Calu3 (cell line): ENCODE measurements at regions not wholly inside any gene's neighbourhood (a gene's known extent, or its start where the extent isn't known, plus 50 kb on each side); places are given as distances from the start of the nearest gene placed in this dataset.

Experiments
- BruUV-seq: library from RNA; stranded (reverse); fragments of 400-500 nt; replicated peaks from 2 replicates; lab custom pipeline; 2021; lab: Mats Ljungman, UMichigan
- CTCF ChIA-PET: fragments of 300-600 bp; sonication (Branson Sonifier 250); formaldehyde crosslinking; loops from one replicate; lab custom pipeline; 2022; ENCODE audit warnings: antibody characterized with exemption; lab: Charles Lee
- DNase-seq: peaks from one replicate; pipeline ENCODE4 v3.0.0; 2022
- H3K27ac Mint-ChIP-seq: one replicate; pipeline ENCODE4 v1.8.0; 2022; ENCODE audit warnings: mixed read lengths; ENCODE audit not compliant: unreplicated experiment
- H3K27me3 Mint-ChIP-seq: one replicate; pipeline ENCODE4 v1.8.0; 2022; ENCODE audit warnings: mixed read lengths; ENCODE audit not compliant: unreplicated experiment
- H3K36me3 Mint-ChIP-seq: one replicate; pipeline ENCODE4 v1.8.0; 2022; ENCODE audit warnings: mild to moderate bottlenecking, moderate library complexity, mixed read lengths; ENCODE audit not compliant: insufficient read depth, unreplicated experiment
- H3K4me1 Mint-ChIP-seq: one replicate; pipeline ENCODE4 v1.8.0; 2022; ENCODE audit warnings: mild to moderate bottlenecking, low read depth, mixed read lengths; ENCODE audit not compliant: unreplicated experiment
- H3K4me3 Mint-ChIP-seq: one replicate; pipeline ENCODE4 v1.8.0; 2022; ENCODE audit warnings: mild to moderate bottlenecking, low read depth, moderate library complexity, mixed read lengths; ENCODE audit not compliant: unreplicated experiment
- H3K9me3 Mint-ChIP-seq: one replicate; pipeline ENCODE4 v1.8.0; 2022; ENCODE audit warnings: low read depth, mixed read lengths; ENCODE audit not compliant: unreplicated experiment
- intact Hi-C: fragments of 100-400 bp; cut with micrococcal nuclease; formaldehyde crosslinking; loops from one replicate; pipeline ENCODE4 v1.10.0; 2022; ENCODE audit not compliant: unreplicated experiment
- TF ChIP-seq, protein P1 (sequence below): fragments of 200-600 bp; IDR thresholded peaks from one replicate; pipeline ENCODE4 v1.8.0; 2022; ENCODE audit warnings: antibody characterized with exemption; ENCODE audit not compliant: unreplicated experiment

DNA sequence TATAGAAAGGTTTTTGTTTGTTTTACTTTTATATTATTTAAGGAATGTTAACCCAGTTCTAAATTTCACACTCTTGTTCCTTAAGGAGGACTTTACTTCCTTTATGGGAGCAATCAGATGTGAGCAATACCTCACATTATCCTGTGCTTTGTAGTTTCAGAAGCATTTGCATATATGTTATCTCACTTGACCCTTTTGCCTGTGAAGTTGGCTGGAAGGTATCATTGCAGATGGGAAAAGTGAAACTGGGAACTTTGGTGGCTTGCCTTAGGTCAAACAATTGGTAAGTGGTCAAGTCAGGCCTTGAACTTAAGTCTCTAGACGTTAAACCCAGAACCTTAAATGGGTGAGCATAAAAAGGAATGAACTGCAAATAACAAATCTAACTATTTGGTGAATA is 90.6 kb downstream of the AREG start:
- H3K27me3 Mint-ChIP-seq, result no peaks in the 10 kb centered on the region
- peak overlapping the region; percentile 99 for H3K27ac Mint-ChIP-seq
- TF ChIP-seq, protein P1, sequence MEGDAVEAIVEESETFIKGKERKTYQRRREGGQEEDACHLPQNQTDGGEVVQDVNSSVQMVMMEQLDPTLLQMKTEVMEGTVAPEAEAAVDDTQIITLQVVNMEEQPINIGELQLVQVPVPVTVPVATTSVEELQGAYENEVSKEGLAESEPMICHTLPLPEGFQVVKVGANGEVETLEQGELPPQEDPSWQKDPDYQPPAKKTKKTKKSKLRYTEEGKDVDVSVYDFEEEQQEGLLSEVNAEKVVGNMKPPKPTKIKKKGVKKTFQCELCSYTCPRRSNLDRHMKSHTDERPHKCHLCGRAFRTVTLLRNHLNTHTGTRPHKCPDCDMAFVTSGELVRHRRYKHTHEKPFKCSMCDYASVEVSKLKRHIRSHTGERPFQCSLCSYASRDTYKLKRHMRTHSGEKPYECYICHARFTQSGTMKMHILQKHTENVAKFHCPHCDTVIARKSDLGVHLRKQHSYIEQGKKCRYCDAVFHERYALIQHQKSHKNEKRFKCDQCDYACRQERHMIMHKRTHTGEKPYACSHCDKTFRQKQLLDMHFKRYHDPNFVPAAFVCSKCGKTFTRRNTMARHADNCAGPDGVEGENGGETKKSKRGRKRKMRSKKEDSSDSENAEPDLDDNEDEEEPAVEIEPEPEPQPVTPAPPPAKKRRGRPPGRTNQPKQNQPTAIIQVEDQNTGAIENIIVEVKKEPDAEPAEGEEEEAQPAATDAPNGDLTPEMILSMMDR, result no peak
- no peaks in the 10 kb centered on the region for H3K9me3 Mint-ChIP-seq
- BruUV-seq, result no TSS peak
- DNase-seq, result no peak
- H3K4me1 Mint-ChIP-seq, result peaks cover 42% of the 10 kb centered on the region
- CTCF ChIA-PET, result interaction anchor here (1.0 to 3.2 kb wide), 4 partner anchors 9 to 131 kb away, joined by 3 to 9 read pairs (median 3); no protein-coding TSS in a partner anchor
- H3K36me3 Mint-ChIP-seq, result peaks cover 31% of the 10 kb centered on the region
- intact Hi-C loops, result no loop called here
- no peak overlapping the region for H3K4me3 Mint-ChIP-seq

DNA sequence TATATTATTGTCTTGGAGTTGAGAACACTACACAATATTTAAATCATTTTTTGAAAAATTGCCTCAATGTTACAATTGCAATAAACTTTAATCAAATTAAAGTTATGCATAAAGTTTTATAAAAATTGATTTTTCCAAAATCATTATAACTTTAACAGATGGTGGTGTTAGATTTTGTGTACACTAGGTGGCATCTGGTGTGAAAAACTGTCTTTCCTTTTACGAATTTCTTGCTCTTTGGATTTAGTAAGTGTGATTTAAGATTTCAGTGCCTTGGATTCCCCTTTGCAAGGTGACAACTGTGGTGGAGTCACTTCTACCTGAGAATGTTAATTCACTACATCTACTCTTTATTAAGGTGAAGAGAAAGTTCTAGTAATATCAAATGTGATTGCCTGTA is 91.6 kb downstream of the AREG start:
- no TSS peak for BruUV-seq
- Mint-ChIP-seq H3K27ac (peak overlapping the region; percentile 99), H3K9me3 (no peaks in the 10 kb centered on the region), H3K27me3 (no peaks in the 10 kb centered on the region), H3K4me3 (no peak overlapping the region), H3K36me3 (peaks cover 35% of the 10 kb centered on the region), H3K4me1 (peaks cover 34% of the 10 kb centered on the region)
- TF ChIP-seq, protein P1, result no peak
- intact Hi-C loops, result loop anchor here (1.0 to 2.0 kb wide), 3 partner anchors 87 to 135 kb away; no protein-coding TSS in a partner anchor
- no peak for DNase-seq
- CTCF ChIA-PET, result no interaction called here

DNA sequence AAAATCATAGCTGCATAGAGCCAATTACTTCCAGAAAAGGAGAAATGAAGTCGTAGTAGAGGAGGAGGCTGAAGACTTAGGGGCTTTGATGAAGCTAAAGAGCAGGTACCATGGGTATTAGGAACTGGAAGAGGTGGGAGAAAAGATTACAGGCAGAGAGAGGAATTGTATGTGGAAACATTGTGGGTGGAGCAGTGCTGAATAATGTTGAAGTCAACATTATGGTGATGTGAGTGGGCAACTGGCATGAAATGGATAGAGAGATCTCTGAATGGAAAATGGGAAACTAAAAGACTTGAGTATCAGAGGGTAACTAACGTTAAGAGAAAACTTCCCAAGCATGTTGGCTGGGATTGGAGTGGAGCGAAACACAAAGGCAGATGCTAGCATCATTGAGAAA is 92.5 kb downstream of the AREG start:
- Mint-ChIP-seq H3K27ac (peak overlapping the region; percentile 99), H3K36me3 (peaks cover 30% of the 10 kb centered on the region), H3K4me3 (peak overlapping the region; percentile 36), H3K4me1 (peaks cover 25% of the 10 kb centered on the region), H3K9me3 (no peaks in the 10 kb centered on the region), H3K27me3 (no peaks in the 10 kb centered on the region)
- TF ChIP-seq, protein P1, result no peak
- no peak for DNase-seq
- no TSS peak for BruUV-seq
- CTCF ChIA-PET, result interaction anchor here (0.9 to 4.4 kb wide), 2 partner anchors 85 to 134 kb away, joined by 3 to 37 read pairs; no protein-coding TSS in a partner anchor
- intact Hi-C loops, result loop anchor here (2.0 kb wide), 1 partner anchor 125 kb away; no protein-coding TSS in a partner anchor

DNA sequence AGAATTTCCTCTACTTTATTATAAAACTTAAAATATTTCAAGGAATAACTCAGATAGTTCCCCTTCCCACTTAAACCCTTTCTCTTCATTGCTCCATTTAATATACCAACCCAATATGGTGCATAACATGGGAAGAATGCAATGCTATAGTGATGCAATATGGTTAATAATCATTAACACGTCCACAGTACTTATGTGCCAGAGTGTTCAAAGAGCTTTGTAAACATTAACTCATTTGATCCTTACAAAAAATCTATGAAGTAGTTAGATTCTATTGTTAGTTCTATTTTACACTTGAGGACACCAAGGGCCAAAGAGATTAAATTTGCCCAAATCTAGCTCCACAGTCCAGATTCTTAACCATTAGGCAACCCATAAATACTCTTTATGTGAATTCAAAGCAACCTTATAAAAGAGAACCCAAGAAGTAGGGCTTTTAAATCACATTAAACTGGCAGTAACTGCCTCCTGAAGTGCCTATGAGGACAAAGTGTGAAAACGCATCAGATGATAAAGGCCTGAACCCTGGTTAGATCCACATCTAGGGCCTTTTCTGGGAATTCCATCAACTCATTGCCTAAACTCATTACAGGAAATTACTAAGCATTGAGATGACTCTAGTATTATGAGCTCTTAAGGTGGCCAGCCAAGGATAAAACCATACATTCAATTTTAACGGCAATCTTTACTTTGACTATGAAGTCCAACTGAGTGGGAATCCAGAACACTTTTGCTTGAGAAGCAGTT is 94.3 kb downstream of the AREG start:
- CTCF ChIA-PET, result interaction anchor here (0.8 to 4.4 kb wide), 7 partner anchors 83 to 175 kb away, joined by 3 to 37 read pairs (median 4); partner anchors contain the start of genes AREG and EREG
- peaks cover 28% of the 10 kb centered on the region for H3K36me3 Mint-ChIP-seq
- peak overlapping the region; percentile 34 for H3K4me3 Mint-ChIP-seq
- TF ChIP-seq, protein P1, result no peak
- H3K9me3 Mint-ChIP-seq, result no peaks in the 10 kb centered on the region
- H3K27me3 Mint-ChIP-seq, result no peaks in the 10 kb centered on the region
- H3K27ac Mint-ChIP-seq, result peak overlapping the region; percentile 99
- peaks cover 22% of the 10 kb centered on the region for H3K4me1 Mint-ChIP-seq
- TSS peak; percentile 12 for BruUV-seq
- DNase-seq, result no peak
- intact Hi-C loops, result no loop called here
